NT2/D1 (cell line): ENCODE measurements at regions not wholly inside any gene's neighbourhood (a gene's known extent, or its start where the extent isn't known, plus 50 kb on each side); places are given as distances from the start of the nearest gene placed in this dataset.

Experiments
- SUZ12 ChIP-seq: IDR thresholded peaks from 2 replicates; pipeline ENCODE4 v1.6.1; 2011; ENCODE audit not compliant: insufficient read length, insufficient read depth; ENCODE audit errors: extremely low read depth
- YY1 ChIP-seq: IDR thresholded peaks from 2 replicates; pipeline ENCODE4 v1.6.1; 2011; ENCODE audit not compliant: insufficient read length, insufficient read depth
- ZNF274 ChIP-seq: IDR thresholded peaks from 2 replicates; pipeline ENCODE4 v1.6.1; 2011; ENCODE audit warnings: mild to moderate bottlenecking, low read depth, low read length

DNA sequence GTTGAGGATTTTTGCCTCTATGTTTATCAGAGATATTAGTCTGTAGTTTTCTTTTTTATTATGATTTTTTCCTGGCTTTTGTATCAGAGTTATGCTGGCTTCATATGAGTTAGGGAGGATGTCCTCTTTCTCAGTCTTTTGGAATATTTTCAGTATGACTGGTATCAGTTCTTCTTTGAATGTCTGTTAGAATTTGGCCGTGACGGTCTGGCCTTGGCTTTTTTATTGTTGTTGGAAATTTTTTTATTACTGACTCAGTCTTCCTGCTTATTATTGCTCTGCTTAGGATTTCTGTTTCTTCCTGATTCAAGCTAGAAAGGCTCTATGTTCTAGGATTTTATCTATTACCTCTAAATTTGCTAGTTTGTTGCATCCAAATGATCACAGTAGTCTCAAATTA is 421.9 kb downstream of the CDH10 start:
- TF ChIP-seq ZNF274: no peak
- TF ChIP-seq YY1: no peak
- no peak for TF ChIP-seq SUZ12
